ENCODE measurements at regions not wholly inside any gene's neighbourhood (a gene's known extent, or its start where the extent isn't known, plus 50 kb on each side); places are given as distances from the start of the nearest gene placed in this dataset.

DNA sequence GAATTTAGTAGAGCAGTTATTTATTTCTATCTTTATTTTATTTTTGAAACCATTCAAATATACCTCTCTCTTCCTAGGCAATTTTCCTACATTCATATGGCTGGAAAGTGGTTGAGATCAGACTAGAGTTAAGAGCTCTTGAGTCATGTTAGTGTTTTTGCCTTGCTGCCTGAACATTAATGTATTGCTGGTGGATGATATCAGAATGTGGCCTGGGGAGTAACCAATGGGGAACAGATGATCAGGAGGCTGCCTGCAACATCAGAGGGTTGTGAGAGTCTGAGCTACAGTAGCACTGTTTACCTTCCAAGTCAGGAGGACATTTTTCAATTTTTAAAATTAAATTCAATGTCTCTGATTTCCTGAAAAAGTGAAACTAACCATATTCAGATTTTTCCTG lies 166.3 kb upstream of the TRHDE start:
- Mint-ChIP-seq H3K27me3 (ENCODE audit: low read depth) (no peaks in the 10 kb centered on the region), H3K4me3 (no peak overlapping the region), H3K36me3 (no peaks in the 10 kb centered on the region), H3K9me3 (no peaks in the 10 kb centered on the region), H3K27ac (no peak overlapping the region), H3K4me1 (peaks cover 45% of the 10 kb centered on the region)
- CTCF ChIA-PET = no interaction called here
- DNase-seq (ENCODE audit: low spot score) = no peak
- no peak for ATAC-seq
- POLR2A ChIA-PET = no interaction called here
- TF ChIP-seq FOXJ3 (CRISPR knock-in tag; IDR thresholded peaks at IDR 0.05; ENCODE audit: borderline replicate concordance) (no peak), CBFB (CRISPR knock-in tag; IDR thresholded peaks at IDR 0.05; ENCODE audit: low read depth) (no peak), ZNF425 (CRISPR knock-in tag; conservative IDR thresholded peaks at IDR 0.05) (no peak), AFF4 (CRISPR knock-in tag; IDR thresholded peaks at IDR 0.05; ENCODE audit: borderline replicate concordance) (no peak), ZBTB43 (CRISPR knock-in tag; IDR thresholded peaks at IDR 0.05) (no peak), ATF1 (CRISPR knock-in tag; IDR thresholded peaks at IDR 0.05) (no peak), E2F1 (CRISPR knock-in tag; IDR thresholded peaks at IDR 0.05) (no peak), SMAD4 (CRISPR knock-in tag; IDR thresholded peaks at IDR 0.05) (no peak), SOX15 (CRISPR knock-in tag; IDR thresholded peaks at IDR 0.05) (no peak), TEAD4 (CRISPR knock-in tag; IDR thresholded peaks at IDR 0.05) (no peak), JAZF1 (CRISPR knock-in tag; IDR thresholded peaks at IDR 0.05) (no peak), CDX4 (CRISPR knock-in tag; IDR thresholded peaks at IDR 0.05; ENCODE audit: borderline replicate concordance) (no peak), PREB (CRISPR knock-in tag; IDR thresholded peaks at IDR 0.05; ENCODE audit: borderline replicate concordance) (no peak)
- TF ChIP-seq, protein P1, sequence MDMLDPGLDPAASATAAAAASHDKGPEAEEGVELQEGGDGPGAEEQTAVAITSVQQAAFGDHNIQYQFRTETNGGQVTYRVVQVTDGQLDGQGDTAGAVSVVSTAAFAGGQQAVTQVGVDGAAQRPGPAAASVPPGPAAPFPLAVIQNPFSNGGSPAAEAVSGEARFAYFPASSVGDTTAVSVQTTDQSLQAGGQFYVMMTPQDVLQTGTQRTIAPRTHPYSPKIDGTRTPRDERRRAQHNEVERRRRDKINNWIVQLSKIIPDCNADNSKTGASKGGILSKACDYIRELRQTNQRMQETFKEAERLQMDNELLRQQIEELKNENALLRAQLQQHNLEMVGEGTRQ (CRISPR knock-in tag; IDR thresholded peaks at IDR 0.05) = no peak
- TF ChIP-seq, protein P2, sequence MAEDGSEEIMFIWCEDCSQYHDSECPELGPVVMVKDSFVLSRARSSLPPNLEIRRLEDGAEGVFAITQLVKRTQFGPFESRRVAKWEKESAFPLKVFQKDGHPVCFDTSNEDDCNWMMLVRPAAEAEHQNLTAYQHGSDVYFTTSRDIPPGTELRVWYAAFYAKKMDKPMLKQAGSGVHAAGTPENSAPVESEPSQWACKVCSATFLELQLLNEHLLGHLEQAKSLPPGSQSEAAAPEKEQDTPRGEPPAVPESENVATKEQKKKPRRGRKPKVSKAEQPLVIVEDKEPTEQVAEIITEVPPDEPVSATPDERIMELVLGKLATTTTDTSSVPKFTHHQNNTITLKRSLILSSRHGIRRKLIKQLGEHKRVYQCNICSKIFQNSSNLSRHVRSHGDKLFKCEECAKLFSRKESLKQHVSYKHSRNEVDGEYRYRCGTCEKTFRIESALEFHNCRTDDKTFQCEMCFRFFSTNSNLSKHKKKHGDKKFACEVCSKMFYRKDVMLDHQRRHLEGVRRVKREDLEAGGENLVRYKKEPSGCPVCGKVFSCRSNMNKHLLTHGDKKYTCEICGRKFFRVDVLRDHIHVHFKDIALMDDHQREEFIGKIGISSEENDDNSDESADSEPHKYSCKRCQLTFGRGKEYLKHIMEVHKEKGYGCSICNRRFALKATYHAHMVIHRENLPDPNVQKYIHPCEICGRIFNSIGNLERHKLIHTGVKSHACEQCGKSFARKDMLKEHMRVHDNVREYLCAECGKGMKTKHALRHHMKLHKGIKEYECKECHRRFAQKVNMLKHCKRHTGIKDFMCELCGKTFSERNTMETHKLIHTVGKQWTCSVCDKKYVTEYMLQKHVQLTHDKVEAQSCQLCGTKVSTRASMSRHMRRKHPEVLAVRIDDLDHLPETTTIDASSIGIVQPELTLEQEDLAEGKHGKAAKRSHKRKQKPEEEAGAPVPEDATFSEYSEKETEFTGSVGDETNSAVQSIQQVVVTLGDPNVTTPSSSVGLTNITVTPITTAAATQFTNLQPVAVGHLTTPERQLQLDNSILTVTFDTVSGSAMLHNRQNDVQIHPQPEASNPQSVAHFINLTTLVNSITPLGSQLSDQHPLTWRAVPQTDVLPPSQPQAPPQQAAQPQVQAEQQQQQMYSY (CRISPR knock-in tag; IDR thresholded peaks at IDR 0.05) = no peak
- TF ChIP-seq, protein P3, sequence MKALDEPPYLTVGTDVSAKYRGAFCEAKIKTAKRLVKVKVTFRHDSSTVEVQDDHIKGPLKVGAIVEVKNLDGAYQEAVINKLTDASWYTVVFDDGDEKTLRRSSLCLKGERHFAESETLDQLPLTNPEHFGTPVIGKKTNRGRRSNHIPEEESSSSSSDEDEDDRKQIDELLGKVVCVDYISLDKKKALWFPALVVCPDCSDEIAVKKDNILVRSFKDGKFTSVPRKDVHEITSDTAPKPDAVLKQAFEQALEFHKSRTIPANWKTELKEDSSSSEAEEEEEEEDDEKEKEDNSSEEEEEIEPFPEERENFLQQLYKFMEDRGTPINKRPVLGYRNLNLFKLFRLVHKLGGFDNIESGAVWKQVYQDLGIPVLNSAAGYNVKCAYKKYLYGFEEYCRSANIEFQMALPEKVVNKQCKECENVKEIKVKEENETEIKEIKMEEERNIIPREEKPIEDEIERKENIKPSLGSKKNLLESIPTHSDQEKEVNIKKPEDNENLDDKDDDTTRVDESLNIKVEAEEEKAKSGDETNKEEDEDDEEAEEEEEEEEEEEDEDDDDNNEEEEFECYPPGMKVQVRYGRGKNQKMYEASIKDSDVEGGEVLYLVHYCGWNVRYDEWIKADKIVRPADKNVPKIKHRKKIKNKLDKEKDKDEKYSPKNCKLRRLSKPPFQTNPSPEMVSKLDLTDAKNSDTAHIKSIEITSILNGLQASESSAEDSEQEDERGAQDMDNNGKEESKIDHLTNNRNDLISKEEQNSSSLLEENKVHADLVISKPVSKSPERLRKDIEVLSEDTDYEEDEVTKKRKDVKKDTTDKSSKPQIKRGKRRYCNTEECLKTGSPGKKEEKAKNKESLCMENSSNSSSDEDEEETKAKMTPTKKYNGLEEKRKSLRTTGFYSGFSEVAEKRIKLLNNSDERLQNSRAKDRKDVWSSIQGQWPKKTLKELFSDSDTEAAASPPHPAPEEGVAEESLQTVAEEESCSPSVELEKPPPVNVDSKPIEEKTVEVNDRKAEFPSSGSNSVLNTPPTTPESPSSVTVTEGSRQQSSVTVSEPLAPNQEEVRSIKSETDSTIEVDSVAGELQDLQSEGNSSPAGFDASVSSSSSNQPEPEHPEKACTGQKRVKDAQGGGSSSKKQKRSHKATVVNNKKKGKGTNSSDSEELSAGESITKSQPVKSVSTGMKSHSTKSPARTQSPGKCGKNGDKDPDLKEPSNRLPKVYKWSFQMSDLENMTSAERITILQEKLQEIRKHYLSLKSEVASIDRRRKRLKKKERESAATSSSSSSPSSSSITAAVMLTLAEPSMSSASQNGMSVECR (CRISPR knock-in tag; IDR thresholded peaks at IDR 0.05; ENCODE audit: borderline replicate concordance) = no peak

Data from WTC11 (cell line).